HepG2 (cell line): ENCODE measurements at regions not wholly inside any gene's neighbourhood (a gene's known extent, or its start where the extent isn't known, plus 50 kb on each side); places are given as distances from the start of the nearest gene placed in this dataset.

Experiments used
- ESRRA ChIP-seq: sonication (generic); formaldehyde crosslinking; IDR thresholded peaks from 2 replicates; pipeline ENCODE4 v1.5.1; 2020; ENCODE audit warnings: mild to moderate bottlenecking, low read depth, missing genetic modification reagents
- FOXK2 ChIP-seq: fragments of 450-650 bp; IDR thresholded peaks from 2 replicates; pipeline ENCODE4 v1.6.1; 2016
- NFATC3 ChIP-seq: sonication (generic); formaldehyde crosslinking; IDR thresholded peaks from 2 replicates; pipeline ENCODE4 v1.5.1; 2020; ENCODE audit warnings: mild to moderate bottlenecking, missing genetic modification reagents
- NONO ChIP-seq, 2 experiments: fragments of 450-650 bp in 1 of 2; sonication (generic) in 1 of 2; formaldehyde crosslinking in 1 of 2; IDR thresholded peaks in 1 of 2; conservative IDR thresholded peaks in 1 of 2; 2 replicates each; pipeline versions ENCODE4 v1.6.1 to v1.8.0; 2017 to 2022; ENCODE audit warnings: mild to moderate bottlenecking in 1 of 2, missing genetic modification reagents in 1 of 2, moderate library complexity in 1 of 2
- ZFYVE20 ChIP-seq: sonication (generic); formaldehyde crosslinking; IDR thresholded peaks from 2 replicates; pipeline ENCODE4 v1.8.0; 2023; ENCODE audit warnings: low read depth, mild to moderate bottlenecking, moderate library complexity, missing genetic modification reagents, borderline replicate concordance
- TF ChIP-seq, protein P1 (sequence below): sonication (generic); formaldehyde crosslinking; conservative IDR thresholded peaks from 2 replicates; pipeline ENCODE4 v1.4.0; 2020; ENCODE audit warnings: missing genetic modification reagents
- TF ChIP-seq, protein P2 (sequence below): sonication (generic); formaldehyde crosslinking; IDR thresholded peaks from 2 replicates; pipeline ENCODE4 v1.5.0; 2020; ENCODE audit warnings: mild to moderate bottlenecking, missing genetic modification reagents, moderate library complexity

DNA sequence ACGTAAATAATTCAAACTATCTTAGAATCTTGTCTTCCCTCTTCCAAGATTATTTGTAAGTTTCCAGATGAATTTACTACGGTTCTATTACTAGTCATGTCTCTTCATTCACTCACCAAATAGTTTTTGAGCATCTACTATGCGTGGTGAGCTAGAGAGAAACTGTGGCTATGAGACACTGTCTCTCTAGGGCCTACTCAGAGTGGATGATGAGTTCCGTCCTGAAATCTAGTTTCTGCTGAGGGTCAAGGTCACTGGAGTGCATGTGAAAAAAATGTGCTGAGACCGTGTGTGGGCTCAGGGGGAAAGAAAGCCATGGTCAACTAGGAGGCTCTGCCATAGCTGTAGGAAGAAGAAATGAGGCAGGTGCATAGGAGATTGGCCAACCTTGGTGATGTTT is 320.2 kb upstream of the GATB start:
- TF ChIP-seq NFATC3 (CRISPR knock-in tag) (no peak), ESRRA (CRISPR knock-in tag) (no peak), FOXK2 (no peak), ZFYVE20 (CRISPR knock-in tag) (no peak), NONO (IDR thresholded peaks at IDR 0.05) (no peak), NONO (CRISPR knock-in tag; conservative IDR thresholded peaks at IDR 0.05) (no peak)
- TF ChIP-seq, protein P1, sequence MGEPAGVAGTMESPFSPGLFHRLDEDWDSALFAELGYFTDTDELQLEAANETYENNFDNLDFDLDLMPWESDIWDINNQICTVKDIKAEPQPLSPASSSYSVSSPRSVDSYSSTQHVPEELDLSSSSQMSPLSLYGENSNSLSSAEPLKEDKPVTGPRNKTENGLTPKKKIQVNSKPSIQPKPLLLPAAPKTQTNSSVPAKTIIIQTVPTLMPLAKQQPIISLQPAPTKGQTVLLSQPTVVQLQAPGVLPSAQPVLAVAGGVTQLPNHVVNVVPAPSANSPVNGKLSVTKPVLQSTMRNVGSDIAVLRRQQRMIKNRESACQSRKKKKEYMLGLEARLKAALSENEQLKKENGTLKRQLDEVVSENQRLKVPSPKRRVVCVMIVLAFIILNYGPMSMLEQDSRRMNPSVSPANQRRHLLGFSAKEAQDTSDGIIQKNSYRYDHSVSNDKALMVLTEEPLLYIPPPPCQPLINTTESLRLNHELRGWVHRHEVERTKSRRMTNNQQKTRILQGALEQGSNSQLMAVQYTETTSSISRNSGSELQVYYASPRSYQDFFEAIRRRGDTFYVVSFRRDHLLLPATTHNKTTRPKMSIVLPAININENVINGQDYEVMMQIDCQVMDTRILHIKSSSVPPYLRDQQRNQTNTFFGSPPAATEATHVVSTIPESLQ, result no peak
- TF ChIP-seq, protein P2, sequence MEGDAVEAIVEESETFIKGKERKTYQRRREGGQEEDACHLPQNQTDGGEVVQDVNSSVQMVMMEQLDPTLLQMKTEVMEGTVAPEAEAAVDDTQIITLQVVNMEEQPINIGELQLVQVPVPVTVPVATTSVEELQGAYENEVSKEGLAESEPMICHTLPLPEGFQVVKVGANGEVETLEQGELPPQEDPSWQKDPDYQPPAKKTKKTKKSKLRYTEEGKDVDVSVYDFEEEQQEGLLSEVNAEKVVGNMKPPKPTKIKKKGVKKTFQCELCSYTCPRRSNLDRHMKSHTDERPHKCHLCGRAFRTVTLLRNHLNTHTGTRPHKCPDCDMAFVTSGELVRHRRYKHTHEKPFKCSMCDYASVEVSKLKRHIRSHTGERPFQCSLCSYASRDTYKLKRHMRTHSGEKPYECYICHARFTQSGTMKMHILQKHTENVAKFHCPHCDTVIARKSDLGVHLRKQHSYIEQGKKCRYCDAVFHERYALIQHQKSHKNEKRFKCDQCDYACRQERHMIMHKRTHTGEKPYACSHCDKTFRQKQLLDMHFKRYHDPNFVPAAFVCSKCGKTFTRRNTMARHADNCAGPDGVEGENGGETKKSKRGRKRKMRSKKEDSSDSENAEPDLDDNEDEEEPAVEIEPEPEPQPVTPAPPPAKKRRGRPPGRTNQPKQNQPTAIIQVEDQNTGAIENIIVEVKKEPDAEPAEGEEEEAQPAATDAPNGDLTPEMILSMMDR (CRISPR knock-in tag), result no peak
